Naive thymus-derived CD4-positive, alpha-beta T cell (primary cell): ENCODE measurements at regions not wholly inside any gene's neighbourhood (a gene's known extent, or its start where the extent isn't known, plus 50 kb on each side); places are given as distances from the start of the nearest gene placed in this dataset.

Source experiments
- ATAC-seq: fragments of 150-1000 bp; cut with Tn5 transposase; 2 replicates; pipeline ENCODE4 v1.10.0; 2021; ENCODE audit warnings: mild to moderate bottlenecking, moderate library complexity
- CTCF ChIA-PET: fragments of 350-600 bp; sonication (Branson Sonifier 250); formaldehyde crosslinking; loops from one replicate; lab custom pipeline; 2021; ENCODE audit warnings: antibody characterized with exemption; lab: Charles Lee
- POLR2A ChIA-PET: fragments of 350-600 bp; sonication (Branson Sonifier 250); formaldehyde crosslinking; loops from one replicate; lab custom pipeline; 2021; ENCODE audit warnings: antibody characterized with exemption, inconsistent platforms; lab: Charles Lee
- DNase-seq, 9 donors: peaks; one replicate each; pipeline versions ENCODE4 v3.0.0 to v3.0.0-alpha.2; 2020 to 2022; ENCODE audit warnings: mixed read lengths in 1 of 9
- H3K27ac ChIP-seq: one replicate; pipeline ENCODE4 v1.7.0; 2013; ENCODE audit warnings: mild to moderate bottlenecking, low read depth, low read length, moderate library complexity
- H3K27me3 ChIP-seq, 2 donors: one replicate each; pipeline ENCODE4 v1.7.0; 2013; ENCODE audit warnings: low read length in 2 of 2, mild to moderate bottlenecking in 2 of 2, moderate library complexity in 2 of 2; ENCODE audit not compliant: control insufficient read depth in 2 of 2, insufficient read depth in 2 of 2
- H3K36me3 ChIP-seq, 3 experiments: 1 replicate in 2 of 3; 2 replicates in 1 of 3; pipeline ENCODE4 v1.7.0; 2013; ENCODE audit warnings: low read length in 3 of 3, mild to moderate bottlenecking in 3 of 3, moderate library complexity in 1 of 3; ENCODE audit not compliant: insufficient read depth in 3 of 3, control insufficient read depth in 2 of 3
- H3K4me1 ChIP-seq, 2 donors: one replicate each; pipeline ENCODE4 v1.7.0; 2013; ENCODE audit warnings: low read length in 2 of 2, mild to moderate bottlenecking in 2 of 2, moderate library complexity in 1 of 2; ENCODE audit not compliant: control insufficient read depth in 2 of 2, insufficient read depth in 2 of 2
- H3K4me3 ChIP-seq: 2 replicates; pipeline ENCODE4 v1.7.0; 2013; ENCODE audit warnings: mild to moderate bottlenecking, low read length
- H3K9me3 ChIP-seq, 3 experiments: 1 replicate in 2 of 3; 2 replicates in 1 of 3; pipeline ENCODE4 v1.7.0; 2013; ENCODE audit warnings: low read length in 3 of 3; ENCODE audit not compliant: control insufficient read depth in 2 of 3
- H3K27ac Mint-ChIP-seq, 9 donors: one replicate each; pipeline ENCODE4 v1.8.0; 2020 to 2022; ENCODE audit warnings: mixed read lengths in 9 of 9, mild to moderate bottlenecking in 8 of 9, moderate library complexity in 5 of 9, inconsistent platforms in 2 of 9
- H3K27me3 Mint-ChIP-seq, 5 donors: one replicate each; pipeline ENCODE4 v1.8.0; 2021 to 2022; ENCODE audit warnings: mixed read lengths in 5 of 5, mild to moderate bottlenecking in 1 of 5
- H3K36me3 Mint-ChIP-seq, 5 donors: one replicate each; pipeline ENCODE4 v1.8.0; 2020 to 2022; ENCODE audit warnings: mixed read lengths in 5 of 5, mild to moderate bottlenecking in 3 of 5, inconsistent platforms in 1 of 5
- H3K4me1 Mint-ChIP-seq, 7 donors: one replicate each; pipeline ENCODE4 v1.8.0; 2020 to 2022; ENCODE audit warnings: mixed read lengths in 7 of 7, mild to moderate bottlenecking in 3 of 7, inconsistent platforms in 1 of 7
- H3K4me3 Mint-ChIP-seq, 10 donors: one replicate each; pipeline ENCODE4 v1.8.0; 2020 to 2022; ENCODE audit warnings: mild to moderate bottlenecking in 10 of 10, mixed read lengths in 10 of 10, moderate library complexity in 6 of 10, inconsistent platforms in 2 of 10
- H3K9me3 Mint-ChIP-seq, 11 donors: one replicate each; pipeline ENCODE4 v1.8.0; 2020 to 2022; ENCODE audit warnings: mixed read lengths in 11 of 11, mild to moderate bottlenecking in 4 of 11, inconsistent platforms in 1 of 11, moderate library complexity in 1 of 11
- intact Hi-C, 2 donors: fragments of 100-400 bp; cut with micrococcal nuclease; formaldehyde crosslinking; loops; one replicate each; pipeline ENCODE4 v1.15.1; 2023

DNA sequence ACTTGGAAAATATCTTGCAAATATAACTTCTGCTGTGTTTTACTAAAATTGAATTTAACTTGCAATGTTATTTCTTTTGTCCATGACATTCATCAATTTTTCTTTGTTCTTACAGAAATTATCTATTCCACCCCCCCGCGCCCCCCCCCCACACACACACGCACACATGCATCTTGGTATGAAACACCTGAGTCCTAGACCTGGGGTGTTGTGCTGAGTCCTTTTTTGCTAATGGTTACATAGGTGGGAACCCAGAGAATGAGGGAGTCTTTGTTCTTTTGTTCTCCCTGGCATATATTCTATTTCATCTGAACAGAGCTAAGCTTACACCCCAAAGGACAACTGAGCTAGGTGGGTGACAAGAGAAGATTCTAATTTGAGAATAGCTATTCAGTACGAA is 308.9 kb downstream of the CWC27 start:
- H3K4me3 ChIP-seq = no peak overlapping the region
- H3K36me3 ChIP-seq = no peaks in the 10 kb centered on the region
- H3K27me3 ChIP-seq = no peaks in the 10 kb centered on the region
- Mint-ChIP-seq H3K4me3 (no peak overlapping the region), H3K36me3 (no peaks in the 10 kb centered on the region), H3K27me3 (peaks cover 0 to 19% (median 0%) of the 10 kb centered on the region in 5 donors), H3K9me3 (no peaks in the 10 kb centered on the region), H3K27ac (no peak overlapping the region), H3K4me1 (peaks cover 2 to 23% (median 17%) of the 10 kb centered on the region in 7 donors)
- H3K4me1 ChIP-seq = no peaks in the 10 kb centered on the region
- ChIA-PET POLR2A (no interaction called here), CTCF (interaction anchor here (3.6 kb wide), 1 partner anchor 406 kb away, joined by 17 read pairs; no protein-coding TSS in a partner anchor)
- ATAC-seq (no peak), DNase-seq (no peak)
- no peak overlapping the region for H3K27ac ChIP-seq
- no peaks in the 10 kb centered on the region for H3K9me3 ChIP-seq
- intact Hi-C loops = loop anchor here (2.0 kb wide), 3 partner anchors 25 to 267 kb away; no protein-coding TSS in a partner anchor

DNA sequence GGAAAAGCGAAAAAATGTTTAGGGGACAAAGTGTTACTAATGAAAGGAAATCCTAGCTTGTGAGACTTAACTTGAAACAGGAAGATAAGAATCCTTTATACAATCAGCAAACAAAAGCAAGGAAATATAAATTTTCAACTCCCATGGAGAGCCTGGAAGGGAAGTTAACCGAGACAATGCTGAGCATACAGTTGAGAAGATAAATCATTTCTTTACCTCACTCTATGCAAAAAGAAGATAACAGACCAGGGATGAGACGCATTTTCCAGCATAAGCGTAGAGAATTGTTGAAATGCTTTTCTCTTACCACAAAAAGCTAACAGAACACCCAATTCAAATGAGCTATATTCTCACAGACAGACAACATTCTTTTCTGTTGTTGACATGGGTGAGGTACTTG is 309.6 kb downstream of the CWC27 start:
- Mint-ChIP-seq H3K9me3 (no peaks in the 10 kb centered on the region), H3K4me3 (no peak overlapping the region), H3K36me3 (no peaks in the 10 kb centered on the region), H3K4me1 (peaks cover 2 to 23% (median 17%) of the 10 kb centered on the region in 7 donors), H3K27ac (no peak overlapping the region), H3K27me3 (peaks cover 0 to 19% (median 0%) of the 10 kb centered on the region in 5 donors)
- intact Hi-C loops = no loop called here
- no peaks in the 10 kb centered on the region for H3K9me3 ChIP-seq
- CTCF ChIA-PET = interaction anchor here (3.6 kb wide), 1 partner anchor 405 kb away, joined by 17 read pairs; no protein-coding TSS in a partner anchor
- no peaks in the 10 kb centered on the region for H3K27me3 ChIP-seq
- H3K4me3 ChIP-seq = no peak overlapping the region
- POLR2A ChIA-PET = no interaction called here
- no peaks in the 10 kb centered on the region for H3K4me1 ChIP-seq
- H3K27ac ChIP-seq = no peak overlapping the region
- DNase-seq = no peak
- no peaks in the 10 kb centered on the region for H3K36me3 ChIP-seq
- ATAC-seq = no peak

DNA sequence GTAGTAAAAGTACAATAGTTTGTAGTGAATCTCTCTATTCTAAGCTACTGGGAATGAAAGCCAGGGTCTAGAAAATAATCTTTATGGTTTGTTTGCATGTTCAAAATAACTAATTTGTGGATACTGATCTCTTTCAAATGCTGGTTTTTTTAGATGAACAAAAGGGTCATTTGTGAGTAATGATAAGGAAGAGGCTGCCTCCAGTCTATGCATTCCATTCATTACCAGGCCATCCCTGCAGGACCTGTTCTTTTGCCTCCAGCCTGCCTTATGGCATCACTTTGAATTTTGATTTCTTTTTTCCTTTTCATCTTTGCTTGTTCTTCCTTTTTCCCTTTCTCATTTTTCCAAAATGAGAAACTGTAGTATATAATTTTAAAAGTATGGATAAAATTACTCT is 312.3 kb downstream of the CWC27 start:
- Histone ChIP-seq H3K36me3 (no peaks in the 10 kb centered on the region), H3K9me3 (no peaks in the 10 kb centered on the region), H3K27ac (no peak overlapping the region), H3K4me3 (no peak overlapping the region), H3K27me3 (no peaks in the 10 kb centered on the region), H3K4me1 (no peaks in the 10 kb centered on the region)
- Mint-ChIP-seq H3K9me3 (peaks cover 0 to 2% (median 0%) of the 10 kb centered on the region in 11 donors), H3K4me1 (peaks cover 2 to 18% (median 16%) of the 10 kb centered on the region in 7 donors), H3K27me3 (peaks cover 0 to 19% (median 0%) of the 10 kb centered on the region in 5 donors), H3K4me3 (no peak overlapping the region), H3K27ac (no peak overlapping the region), H3K36me3 (no peaks in the 10 kb centered on the region)
- intact Hi-C loops = no loop called here
- POLR2A ChIA-PET = no interaction called here
- ATAC-seq (no peak), DNase-seq (no peak)
- CTCF ChIA-PET = no interaction called here

DNA sequence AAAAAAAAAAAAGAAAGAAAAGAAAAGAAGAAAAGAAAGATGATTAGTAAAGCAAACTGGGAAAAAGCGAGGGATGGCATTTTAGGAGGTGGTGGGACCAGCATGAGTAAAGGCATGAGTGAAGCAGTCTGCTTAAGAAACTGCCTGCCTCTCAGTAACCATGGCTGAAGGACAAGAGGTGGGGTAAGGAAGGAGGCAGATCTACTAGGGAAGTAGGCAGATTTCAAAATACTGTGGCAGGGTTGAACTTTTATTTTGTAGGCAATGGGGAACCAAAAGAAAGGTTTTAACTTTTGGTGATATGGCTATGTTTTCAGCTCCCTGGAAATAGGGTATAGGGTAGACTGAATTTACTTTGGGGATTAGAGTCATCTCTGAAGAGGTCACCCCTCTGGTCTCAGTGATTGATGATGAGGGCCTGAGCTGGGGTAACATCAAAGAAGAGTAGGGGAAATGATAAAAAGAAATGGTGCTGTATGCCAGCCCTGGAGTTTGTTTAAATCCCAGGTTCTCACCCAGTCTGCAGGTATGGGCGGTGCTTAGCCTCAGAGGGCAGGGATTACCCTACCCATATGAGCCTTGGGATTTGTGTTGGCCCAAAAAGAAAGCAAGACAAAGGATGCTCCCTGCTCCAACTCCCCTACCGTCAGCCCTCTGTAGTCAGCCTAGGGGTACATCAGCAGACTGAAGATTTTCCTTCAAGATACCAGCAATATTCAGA is 316.2 kb downstream of the CWC27 start:
- H3K4me3 ChIP-seq = no peak overlapping the region
- peaks cover 0 to 4% (median 3%) of the 10 kb centered on the region in 7 donors for H3K4me1 Mint-ChIP-seq
- H3K4me3 Mint-ChIP-seq = no peak overlapping the region
- no peaks in the 10 kb centered on the region for H3K9me3 ChIP-seq
- no peaks in the 10 kb centered on the region for H3K27me3 ChIP-seq
- ChIA-PET POLR2A (no interaction called here), CTCF (no interaction called here)
- peaks cover 0 to 12% (median 3%) of the 10 kb centered on the region in 5 donors for H3K27me3 Mint-ChIP-seq
- no peak overlapping the region for H3K27ac ChIP-seq
- H3K36me3 Mint-ChIP-seq = peaks cover 0 to 2% (median 0%) of the 10 kb centered on the region in 5 donors
- no peaks in the 10 kb centered on the region for H3K4me1 ChIP-seq
- no peak for ATAC-seq
- H3K27ac Mint-ChIP-seq = no peak overlapping the region
- peaks cover 0 to 2% (median 0%) of the 10 kb centered on the region in 11 donors for H3K9me3 Mint-ChIP-seq
- intact Hi-C loops = no loop called here
- DNase-seq = no peak
- H3K36me3 ChIP-seq = no peaks in the 10 kb centered on the region

DNA sequence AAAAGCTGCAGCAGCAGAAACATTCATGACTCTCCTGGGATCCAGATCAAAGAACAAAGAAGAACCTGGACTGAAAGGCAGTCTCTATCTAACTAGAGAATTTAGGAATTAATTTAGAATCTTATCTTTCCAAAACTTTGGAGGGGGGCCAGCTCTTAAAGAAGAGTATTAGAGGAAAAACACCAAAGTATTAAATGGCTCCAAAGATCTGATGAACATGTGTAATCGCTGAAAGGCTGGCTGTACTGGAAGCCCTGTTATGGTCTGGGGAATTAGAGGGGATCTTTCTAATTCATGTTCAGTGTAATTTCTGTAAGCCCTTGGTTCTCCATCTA is 316.8 kb downstream of the CWC27 start:
- CTCF ChIA-PET = no interaction called here
- H3K36me3 Mint-ChIP-seq = peaks cover 0 to 4% (median 0%) of the 10 kb centered on the region in 5 donors
- peaks cover 1 to 8% (median 4%) of the 10 kb centered on the region in 5 donors for H3K27me3 Mint-ChIP-seq

DNA sequence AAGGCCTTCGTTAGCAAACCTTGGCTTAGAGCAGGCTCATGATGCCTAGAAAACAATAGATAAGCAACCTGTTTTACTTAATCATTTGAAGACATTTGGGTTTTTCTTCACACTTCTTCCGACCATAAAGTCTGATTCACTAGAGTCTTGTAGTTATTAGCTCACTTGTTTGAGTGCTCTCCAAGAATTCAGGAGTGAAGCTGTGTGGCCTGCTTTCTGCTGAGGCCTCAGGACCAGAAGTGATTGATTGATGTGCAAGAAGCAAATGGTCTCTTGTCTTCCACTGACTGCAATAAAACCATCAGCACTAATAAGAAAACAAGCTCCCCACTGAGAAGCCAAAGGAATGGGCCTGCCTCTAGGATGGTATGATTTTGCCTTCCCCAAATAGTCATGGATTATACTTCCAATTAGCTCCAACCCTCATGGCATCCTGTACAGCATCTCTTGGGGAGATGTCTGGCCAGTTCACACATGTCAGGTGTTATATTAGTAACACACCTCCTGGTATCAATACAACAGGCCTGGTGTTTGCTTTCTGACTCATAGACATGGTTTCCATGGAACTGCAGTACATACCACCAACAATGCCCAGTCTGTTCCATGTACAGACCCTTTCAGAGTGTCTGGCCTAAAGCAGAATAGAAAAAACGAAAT is 317.6 kb downstream of the CWC27 start:
- Histone ChIP-seq H3K4me1 (no peaks in the 10 kb centered on the region), H3K27ac (no peak overlapping the region), H3K4me3 (no peak overlapping the region), H3K36me3 (no peaks in the 10 kb centered on the region), H3K27me3 (no peaks in the 10 kb centered on the region), H3K9me3 (no peaks in the 10 kb centered on the region)
- H3K4me1 Mint-ChIP-seq = no peaks in the 10 kb centered on the region
- H3K4me3 Mint-ChIP-seq = no peak overlapping the region
- ATAC-seq = no peak
- intact Hi-C loops = no loop called here
- POLR2A ChIA-PET = no interaction called here
- peaks cover 0 to 2% (median 0%) of the 10 kb centered on the region in 11 donors for H3K9me3 Mint-ChIP-seq
- H3K36me3 Mint-ChIP-seq = peaks cover 0 to 7% (median 0%) of the 10 kb centered on the region in 5 donors
- no peak for DNase-seq
- no peak overlapping the region for H3K27ac Mint-ChIP-seq
- peaks cover 4 to 11% (median 5%) of the 10 kb centered on the region in 5 donors for H3K27me3 Mint-ChIP-seq
- CTCF ChIA-PET = no interaction called here

More for the DNA sequence above, 316.8 kb downstream of the CWC27 start:
- no peak overlapping the region for H3K4me3 ChIP-seq
- POLR2A ChIA-PET = no interaction called here
- Mint-ChIP-seq H3K4me1 (no peaks in the 10 kb centered on the region), H3K4me3 (no peak overlapping the region), H3K9me3 (peaks cover 0 to 2% (median 0%) of the 10 kb centered on the region in 11 donors), H3K27ac (no peak overlapping the region)
- no peak overlapping the region for H3K27ac ChIP-seq
- H3K27me3 ChIP-seq = no peaks in the 10 kb centered on the region
- no peak for ATAC-seq
- intact Hi-C loops = no loop called here
- DNase-seq = no peak
- H3K4me1 ChIP-seq = no peaks in the 10 kb centered on the region
- no peaks in the 10 kb centered on the region for H3K36me3 ChIP-seq
- no peaks in the 10 kb centered on the region for H3K9me3 ChIP-seq
